Esophagus mucosa (tissue), 1 donor: ENCODE measurements at regions not wholly inside any gene's neighbourhood (a gene's known extent, or its start where the extent isn't known, plus 50 kb on each side); places are given as distances from the start of the nearest gene placed in this dataset.
"Not testable (repeated sequence)": the region's sequence is repeated elsewhere in the genome, so short reads cannot be mapped to it uniquely, and the experiment has no call there.

Experiments used
- ATAC-seq: fragments of 200-7000 bp; cut with Tn5 transposase; one replicate; pipeline ENCODE4 v1.9.1; 2020
- donor health status: DM: yes; HTN: yes; CAD: no.

DNA sequence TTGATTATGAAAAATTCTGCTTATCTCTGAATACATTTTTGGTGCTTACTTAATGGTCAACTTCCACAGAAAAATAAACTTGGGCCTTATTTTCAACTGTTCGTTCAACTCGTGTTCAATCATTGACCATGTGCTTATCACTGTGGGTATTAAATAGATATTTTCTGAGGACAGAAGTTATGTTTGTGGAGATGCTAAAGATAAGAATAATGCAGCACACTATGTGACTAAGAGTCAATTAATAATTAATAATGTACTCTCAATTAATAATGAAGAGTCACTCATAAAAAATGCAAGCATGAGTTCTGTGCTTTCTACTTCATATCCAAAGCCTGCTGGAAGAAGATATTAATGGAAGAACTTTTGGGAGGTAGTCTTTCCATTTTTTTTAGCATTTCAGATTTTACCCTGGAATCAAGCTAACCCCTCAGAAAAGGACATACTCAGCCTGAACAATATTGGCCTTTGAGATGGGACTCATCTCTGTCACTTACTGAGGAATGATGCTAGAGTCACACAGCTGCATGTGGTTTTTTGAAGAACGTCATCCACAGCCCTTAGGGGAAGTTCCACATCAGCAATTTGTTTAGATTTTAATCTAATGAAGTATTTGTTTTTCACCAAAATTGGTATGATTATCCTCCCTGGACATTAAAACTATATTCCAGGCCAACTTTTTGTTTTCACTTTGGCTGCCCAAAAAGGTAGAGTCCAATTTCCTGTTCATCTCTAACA, 191.9 kb upstream of the CRIM1 start:
- ATAC-seq: no peak

DNA sequence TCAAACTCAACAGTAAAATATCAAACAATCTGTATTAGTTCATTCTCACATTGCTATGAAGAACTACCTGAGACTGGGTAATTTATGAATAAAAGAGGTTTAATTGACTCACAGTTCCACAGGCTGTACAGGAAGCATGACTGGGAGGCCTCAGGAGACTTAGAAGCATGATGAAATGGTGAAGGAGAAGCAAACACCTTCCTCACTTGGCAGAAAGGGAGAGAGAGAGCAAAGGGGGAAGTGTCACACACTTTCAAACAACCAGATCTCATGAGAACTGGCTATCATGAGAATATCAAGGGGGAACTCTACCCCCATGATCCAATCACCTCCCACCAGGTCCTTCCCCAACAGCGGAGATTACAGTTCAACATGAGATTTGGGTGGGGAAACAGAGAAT, 198.5 kb upstream of the CRIM1 start:
- not testable (repeated sequence) for ATAC-seq

DNA sequence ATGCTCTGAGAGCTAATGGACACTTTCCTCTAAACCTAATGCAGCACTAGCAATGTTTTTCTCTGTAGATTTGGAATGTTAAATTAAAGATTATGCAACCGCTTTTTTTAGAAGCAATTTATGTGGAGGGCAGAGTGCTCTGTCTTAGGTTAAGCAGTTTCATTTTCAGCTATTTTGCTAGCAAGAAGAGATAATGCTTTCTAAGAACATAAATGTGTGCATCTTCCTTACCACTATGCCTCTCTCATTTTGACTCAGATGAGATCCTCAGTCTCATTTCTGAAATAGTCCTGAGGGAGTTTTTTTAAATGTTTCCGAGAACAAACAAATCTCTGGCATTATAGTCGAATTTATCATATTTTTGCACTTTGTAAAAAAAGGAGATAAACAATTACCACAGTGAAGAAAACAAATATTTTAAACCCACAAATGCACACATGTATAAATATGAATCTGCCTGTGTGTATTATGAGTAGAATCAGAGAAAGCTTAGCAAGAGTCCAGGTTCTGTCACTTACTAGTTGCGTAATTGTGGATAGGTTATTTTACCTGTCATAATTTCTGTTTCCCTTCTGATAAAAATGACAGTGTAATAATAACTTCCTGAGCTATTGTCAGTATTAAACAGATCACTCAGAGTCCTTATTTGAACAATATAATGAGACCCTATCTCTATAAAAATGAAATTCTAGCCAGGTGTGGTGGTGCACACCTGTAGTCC, 207.7 kb upstream of the CRIM1 start:
- no peak for ATAC-seq

DNA sequence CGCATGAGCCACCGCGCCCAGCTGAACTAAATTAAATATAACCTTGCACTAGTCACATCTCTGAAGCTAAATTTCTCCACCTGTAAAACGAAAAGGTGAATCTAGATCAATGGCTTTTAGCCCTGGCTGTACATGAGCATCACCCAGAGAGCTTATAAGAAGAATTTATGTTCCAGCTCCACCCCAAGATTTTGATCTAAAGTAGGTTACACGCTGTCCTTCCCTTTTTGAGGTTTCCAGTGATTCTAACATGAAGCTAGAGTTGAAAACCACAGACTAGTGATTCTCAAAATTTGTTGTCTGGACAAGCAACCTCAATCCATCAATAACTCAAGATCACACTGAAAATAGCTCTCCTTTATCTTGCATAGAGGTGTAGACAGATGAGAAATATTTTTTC, 208.8 kb upstream of the CRIM1 start:
- ATAC-seq: no peak

DNA sequence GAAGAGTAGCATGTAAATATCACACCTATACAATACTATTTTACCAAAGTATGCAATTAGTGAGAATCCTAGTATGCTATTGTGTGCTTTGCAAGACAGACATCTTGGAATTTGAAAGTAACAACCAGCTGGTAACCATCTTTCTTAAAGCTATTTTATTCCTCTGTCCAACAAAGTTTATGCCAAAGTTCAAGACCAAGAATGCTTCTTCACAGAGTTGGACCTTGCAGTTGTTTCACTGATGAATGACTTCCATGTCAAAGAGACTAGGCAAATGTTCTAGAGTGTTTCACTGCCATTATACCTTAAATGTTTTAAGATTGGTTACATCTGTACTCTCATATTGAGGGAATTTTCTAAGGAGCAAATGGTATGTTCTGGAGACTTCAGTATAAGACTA, 215.2 kb upstream of the CRIM1 start:
- ATAC-seq: no peak

DNA sequence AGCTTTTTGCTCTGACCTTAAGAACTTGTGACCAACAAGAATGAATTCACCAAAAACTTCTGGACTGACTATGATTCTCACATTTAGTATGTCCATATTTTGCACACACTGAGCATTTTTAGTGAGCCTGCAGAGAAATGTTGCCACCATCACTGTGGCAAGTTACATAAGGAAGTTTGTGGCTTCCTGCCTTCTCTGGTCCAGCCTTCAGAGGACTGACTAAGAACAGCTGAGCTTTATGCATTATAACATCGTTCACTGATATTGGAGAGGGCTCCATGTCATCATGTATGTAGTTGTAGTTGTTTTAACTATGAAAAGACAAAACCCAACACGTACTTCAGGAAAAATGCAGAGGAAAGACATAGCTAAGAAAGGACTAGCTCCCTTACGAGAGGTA, 218.0 kb upstream of the CRIM1 start:
- no peak for ATAC-seq

DNA sequence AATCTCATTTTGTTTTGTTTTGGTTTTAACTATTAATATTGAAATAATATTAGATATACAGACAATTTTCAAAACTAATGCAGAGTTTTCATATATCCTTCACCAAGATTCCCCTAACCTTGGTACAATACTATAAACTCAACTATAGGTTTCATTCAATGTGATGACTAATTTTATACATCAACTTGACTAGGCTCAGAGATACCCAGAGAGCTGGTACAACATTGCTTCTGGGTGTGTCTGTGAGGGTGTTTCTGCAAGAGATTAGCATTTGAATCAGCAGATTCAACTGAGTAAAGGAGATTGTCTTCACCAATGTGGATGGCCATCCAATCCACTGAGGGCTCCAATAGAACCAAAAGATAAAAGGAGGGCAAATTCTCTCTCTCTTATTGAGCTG, 221.3 kb upstream of the CRIM1 start:
- ATAC-seq: no peak

DNA sequence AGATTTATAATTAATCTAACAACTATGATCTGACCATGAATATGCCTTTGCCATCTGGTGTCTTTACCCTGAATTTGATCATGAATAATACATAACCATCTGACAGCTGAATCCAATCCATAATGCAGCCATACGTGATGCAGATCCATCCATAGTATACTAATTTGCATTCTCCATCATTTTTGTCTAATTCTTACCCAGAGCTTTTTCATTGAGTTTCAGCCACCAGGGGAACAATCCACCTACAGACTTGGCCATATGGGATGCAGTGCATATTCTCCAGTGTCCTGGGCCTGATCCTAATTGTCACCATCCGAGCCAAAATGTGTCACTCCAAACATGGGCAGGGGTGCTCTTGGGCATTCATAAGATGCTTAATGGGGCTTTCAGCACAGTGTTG, 227.2 kb upstream of the CRIM1 start:
- ATAC-seq: no peak

DNA sequence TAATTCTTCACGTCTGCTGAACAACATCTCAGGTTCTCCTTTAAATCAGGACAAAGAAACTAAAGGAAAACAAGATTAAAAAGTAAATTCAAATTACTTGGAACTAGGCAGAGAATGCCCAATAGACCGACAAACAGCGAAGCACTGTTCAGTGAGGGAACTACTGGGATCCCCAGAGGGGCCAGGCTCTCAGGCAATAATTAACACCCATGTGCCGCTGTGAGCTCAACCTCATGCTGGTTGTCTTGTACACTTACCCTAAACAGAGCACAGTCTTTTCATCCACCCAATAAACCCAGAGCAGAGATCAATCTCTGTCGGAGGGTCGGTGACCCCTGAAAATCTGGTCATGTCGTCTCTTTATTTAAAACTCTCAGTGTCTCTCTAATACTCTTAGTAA, 229.9 kb upstream of the CRIM1 start:
- ATAC-seq: no peak

DNA sequence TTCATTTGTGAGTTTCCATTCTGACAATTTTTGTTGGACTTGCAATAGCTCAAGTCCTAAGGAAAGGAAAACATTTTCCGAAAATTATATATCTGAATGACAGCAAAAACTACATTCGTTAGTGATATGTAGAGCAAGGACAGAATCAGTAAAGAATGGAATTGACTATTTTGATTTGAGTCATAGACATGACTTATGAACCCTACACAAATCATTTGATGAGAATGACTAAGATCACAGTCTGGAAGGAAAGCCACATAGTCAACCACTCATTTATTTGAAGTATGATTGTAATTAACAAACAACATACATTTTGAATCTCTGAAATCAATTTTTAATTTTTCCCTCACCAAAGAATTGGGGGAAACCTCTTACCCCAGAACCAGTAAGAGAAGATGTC, 231.6 kb upstream of the CRIM1 start:
- ATAC-seq: no peak

DNA sequence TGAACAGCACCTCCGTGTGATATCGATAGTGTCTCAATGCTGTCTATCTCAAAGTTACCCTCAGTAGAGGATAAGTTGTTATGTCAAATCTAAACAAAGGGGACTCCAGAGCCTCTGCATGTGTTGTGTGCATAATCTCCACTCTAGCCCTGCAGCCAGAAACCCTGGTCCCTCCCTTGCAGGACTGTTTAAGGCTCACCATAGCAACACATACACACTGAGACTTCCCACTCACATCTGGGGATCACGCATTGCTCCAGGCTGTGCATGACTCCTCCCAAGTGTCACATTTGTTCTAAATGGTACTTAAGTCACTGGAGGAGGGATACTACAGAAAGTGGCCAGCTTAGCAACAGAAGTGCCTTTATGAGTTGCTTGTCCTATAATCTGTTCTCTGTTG, 258.6 kb upstream of the CRIM1 start:
- no peak for ATAC-seq

DNA sequence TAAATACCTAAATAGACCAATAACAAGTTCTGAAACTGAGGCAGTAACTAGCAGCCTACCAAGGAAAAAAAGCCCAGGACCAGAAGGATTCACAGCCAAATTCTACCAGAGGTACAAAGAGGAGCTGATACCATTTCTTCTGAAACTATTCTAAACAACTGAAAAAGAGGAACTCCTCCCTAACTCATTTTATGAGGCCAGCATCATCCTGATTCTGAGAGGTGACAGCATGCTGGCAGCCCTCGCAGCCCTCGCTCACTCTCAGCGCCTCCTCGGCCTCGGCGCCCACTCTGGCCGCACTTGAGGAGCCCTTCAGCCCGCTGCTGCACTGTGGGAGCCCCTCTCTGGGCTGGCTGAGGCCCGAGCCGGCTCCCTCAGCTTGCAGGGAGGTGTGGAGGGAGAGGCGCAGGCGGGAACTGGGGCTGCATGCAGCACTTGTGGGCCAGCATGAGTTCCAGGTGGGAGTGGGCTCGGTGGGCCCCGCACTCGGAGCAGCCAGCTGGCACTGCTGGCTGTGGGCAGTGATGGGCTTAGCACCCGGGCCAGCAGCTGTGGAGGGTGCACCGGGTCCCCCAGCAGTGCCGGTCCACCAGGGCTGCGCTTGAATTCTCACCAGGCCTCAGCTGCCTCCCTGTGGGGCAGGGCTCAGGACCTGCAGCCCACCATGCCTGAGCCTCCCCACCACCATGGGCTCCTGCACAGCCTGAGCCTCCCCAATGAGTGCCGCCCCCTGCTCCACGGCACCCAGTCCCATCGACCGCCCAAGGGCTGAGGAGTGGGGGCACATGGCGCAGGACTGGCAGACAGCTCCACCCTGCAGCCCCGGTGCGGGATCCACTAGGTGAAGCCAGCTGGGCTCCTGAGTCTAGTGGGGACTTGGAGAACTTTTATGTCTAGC, 263.5 kb upstream of the CRIM1 start:
- ATAC-seq: not testable (repeated sequence)

DNA sequence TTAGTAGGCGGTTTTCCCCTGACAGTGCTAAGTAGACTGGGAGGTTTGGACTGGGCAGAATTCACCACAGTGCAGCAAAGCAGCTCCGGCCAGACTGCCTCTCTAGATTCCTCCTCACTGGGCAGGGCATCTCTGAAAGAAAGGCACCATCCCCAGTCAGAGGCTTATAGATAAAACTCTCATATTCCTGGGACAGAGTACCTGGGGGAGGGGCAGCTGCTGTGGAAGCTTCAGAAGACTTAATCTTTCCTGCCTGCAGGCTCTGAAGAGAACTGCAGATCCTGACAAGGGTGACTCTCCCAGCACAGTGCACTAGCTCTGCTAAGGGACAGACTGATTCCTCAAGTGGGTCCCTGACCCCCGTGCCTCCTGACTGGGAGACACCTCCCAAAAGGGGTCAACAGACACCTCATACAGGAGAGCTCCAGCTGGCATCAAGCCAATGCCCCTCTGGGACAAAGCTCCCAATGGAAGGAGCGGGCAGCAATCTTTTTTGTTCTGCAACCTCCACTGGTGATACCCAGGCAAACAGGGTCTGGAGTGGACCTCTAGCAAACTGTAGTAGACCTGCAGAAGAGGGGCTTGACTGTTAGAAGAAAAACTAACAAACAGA, 266.8 kb upstream of the CRIM1 start:
- no peak for ATAC-seq

DNA sequence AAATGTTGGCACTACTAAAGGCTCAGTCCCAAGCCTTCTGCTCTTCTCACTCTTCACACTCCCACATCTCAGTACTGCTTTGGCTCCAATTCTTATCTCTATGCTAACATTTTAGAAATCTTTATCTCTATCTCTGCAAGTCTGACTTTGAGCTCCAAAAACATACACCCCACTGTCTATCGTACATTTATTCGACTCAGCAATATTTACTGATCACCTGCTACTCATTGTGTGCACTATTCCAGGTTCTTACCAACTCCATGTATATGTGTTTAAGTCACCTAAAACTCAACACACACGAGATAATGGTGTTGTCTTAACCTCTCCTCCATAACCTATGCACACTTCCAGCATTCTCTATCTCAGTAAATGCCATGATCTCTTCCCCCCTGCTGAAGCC, 268.2 kb upstream of the CRIM1 start:
- no peak for ATAC-seq

DNA sequence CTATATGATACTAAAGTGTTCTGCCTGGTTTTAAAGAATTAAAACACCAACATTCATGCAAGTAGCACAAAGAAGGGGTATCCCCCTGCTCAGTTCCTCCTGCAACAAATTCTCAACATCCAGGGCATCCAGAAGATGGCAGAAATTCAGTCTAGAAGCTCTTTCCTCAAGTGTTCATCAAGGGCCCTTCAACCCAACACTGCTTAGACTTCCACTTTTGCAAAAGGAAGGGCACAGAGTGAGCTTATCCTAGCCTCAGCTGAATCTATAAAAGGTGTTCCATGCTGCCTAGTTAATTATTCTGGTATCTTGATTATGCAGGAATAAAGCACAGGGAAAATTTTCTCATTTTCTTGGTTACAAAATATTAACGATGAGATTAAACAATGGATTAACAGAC, 275.8 kb upstream of the CRIM1 start:
- ATAC-seq: no peak

DNA sequence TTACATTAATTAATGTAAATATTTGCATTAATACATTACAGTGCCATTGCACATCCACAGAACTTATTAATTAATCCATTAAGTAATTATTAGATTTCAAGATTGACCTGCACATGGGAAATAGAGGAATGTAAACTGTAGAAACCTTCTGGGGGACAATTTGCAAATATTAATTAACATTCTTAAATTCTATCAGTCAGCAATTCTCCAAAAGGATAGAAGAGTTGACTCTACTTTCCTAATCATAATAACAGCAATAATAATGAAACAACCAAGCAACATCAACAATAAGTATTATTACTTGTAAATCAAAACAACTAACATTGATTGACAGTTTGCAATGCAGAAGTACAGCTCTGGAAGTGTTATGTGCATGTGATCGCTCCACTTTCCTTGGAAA, 281.6 kb upstream of the CRIM1 start:
- ATAC-seq: no peak

DNA sequence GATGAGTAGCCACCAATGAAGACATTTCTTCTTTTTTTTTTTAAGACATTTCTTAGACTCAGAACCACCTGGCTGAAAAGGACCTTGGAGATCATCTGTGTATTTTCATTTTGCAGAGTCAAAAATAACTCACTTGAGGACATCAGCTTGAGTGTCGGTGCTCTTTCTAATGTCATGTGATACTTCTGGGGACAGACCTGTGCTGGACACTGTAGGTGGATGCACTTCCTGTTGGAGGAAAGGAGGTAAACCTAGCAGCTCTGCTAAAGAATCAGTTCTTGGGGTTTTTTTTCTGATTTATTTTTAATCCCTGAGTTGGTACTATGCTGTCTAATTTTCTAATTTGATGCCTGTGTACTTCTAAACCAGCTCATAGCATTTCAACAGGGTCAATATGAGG, 283.9 kb upstream of the CRIM1 start:
- no peak for ATAC-seq

DNA sequence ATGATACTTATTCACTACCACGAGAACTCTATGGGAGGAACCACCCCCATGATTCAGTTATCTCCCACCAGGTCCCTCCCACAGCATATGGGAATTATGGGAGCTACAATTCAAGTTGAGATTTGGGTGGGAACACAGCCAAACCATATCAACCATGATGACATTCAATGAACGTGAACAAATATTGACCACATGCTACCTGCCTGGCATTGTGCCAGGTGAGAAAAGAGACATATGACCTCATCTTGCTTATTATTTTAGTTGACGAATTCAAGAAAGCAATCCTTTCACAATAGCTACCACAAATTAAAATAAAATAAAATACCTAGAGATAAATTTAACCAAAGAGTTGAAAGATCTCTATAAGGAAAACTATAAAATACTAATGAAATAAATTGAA, 286.5 kb upstream of the CRIM1 start:
- ATAC-seq: no peak

DNA sequence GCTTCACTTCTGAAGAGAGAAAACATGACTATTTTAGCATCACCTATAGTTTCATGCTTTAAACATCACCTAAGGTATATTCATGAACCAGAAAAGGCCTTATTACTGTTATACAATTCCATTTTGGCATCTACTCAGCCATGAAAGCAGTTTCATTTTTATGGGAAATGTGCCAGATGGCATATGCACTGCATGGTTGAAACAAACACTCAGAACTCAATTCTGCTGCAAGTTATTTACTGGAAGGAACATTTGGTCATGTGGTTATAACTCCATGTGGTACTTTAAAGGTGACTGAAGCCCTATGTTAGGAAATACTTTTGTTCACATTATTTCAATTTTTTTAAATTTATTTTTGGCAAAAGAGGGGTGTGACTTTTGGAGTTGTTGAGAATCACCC, 287.5 kb upstream of the CRIM1 start:
- ATAC-seq: no peak

DNA sequence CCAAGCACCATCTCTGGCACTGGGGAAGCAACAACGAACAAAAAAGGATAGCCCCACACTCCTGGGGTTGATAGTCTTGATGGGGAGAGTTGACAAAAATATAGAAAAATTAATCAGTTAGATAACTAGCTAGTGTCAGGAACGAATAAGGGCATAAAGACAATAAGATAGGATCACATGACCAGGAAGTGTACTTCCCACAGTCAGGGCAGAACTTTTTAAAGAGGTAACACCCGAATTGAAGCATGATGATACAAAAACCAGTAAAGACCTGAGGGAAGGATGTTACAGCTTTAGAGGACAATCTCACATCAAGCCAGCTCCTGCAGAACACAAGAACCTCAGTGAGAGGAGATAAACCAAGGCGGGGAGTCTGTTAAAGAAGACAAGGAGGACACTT, 295.4 kb upstream of the CRIM1 start:
- ATAC-seq: no peak

DNA sequence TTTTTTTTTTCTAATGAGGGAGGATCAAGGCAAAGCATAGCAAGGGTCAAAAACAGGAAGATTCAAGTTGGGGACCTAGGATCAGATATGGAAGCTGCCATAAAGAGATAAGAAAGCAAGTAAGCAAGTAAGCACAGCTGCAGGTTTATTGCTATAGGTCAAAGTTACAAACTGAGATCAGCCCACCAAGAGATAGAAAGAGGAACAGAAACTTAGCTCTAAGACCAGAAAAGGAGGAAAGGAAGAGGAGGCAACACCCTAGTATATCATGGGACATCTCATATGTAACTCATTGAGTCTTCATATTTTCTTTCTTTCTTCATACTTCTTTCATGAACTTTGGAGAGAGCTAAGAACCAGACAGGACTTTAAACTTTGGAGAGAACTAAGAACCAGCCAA, 295.9 kb upstream of the CRIM1 start:
- ATAC-seq: no peak

DNA sequence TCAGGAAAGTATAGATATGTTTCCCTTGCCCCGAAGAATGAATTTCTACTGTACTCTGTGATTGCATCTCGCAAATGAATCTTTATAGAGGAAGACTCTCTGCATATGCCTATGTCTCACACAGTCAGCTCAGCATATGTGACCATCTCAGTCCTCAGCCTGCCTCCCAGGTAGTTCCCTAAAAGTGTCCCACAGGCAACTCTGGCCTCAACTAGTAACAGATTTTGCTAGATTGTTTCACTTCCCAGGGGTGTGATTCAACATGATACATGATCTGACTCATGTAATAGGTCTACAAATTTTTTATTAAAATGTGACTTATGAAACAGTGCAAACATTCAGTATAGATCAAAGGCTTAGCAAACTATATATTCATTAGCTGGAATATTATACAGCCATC, 296.6 kb upstream of the CRIM1 start:
- no peak for ATAC-seq

DNA sequence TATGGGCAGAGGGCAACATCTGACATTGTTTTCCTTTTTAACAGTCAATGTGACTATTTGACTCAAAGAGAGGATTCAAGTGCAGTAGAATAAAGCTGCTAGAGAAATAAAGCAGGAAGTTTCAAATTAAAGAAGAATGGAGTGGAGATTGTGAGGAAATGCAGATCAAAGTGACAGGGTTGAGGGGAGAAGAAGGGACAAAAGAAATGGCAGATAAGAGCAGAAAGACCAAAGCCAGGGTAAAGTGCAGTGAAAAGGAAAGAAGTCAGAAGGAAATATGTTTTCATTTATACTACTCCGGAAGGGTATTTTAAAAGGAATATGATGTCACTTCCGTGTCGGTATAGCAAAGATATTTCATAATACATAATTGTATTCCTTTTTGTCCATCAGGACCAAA, 297.5 kb upstream of the CRIM1 start:
- no peak for ATAC-seq
